ENCODE measurements at regions not wholly inside any gene's neighbourhood (a gene's known extent, or its start where the extent isn't known, plus 50 kb on each side); places are given as distances from the start of the nearest gene placed in this dataset.

GRCh38 chr11:116124922-116125714 is 620.9 kb upstream of the CADM1 start:
- no peaks in the 10 kb centered on the region for H3K4me1 ChIP-seq (ENCODE audit: control insufficient read depth, insufficient read depth, low read length)
- no peak for TF ChIP-seq CTCF (IDR thresholded peaks at IDR 0.05)
- Mint-ChIP-seq H3K9me3 (peaks cover 0 to 2% of the 10 kb centered on the region in 2 donors), H3K36me3 (no peaks in the 10 kb centered on the region), H3K27ac (no peak overlapping the region), H3K27me3 (ENCODE audit: low read depth in 2 of 2) (peaks cover 0 to 10% of the 10 kb centered on the region in 2 donors), H3K4me1 (no peaks in the 10 kb centered on the region), H3K4me3 (no peak overlapping the region)
- no peaks in the 10 kb centered on the region for H3K27me3 ChIP-seq (ENCODE audit: control insufficient read depth, insufficient read depth, low read length)
- 89% methylated on average over 9 of the region's 9 CpGs for WGBS (ENCODE audit: insufficient coverage)
- no peak overlapping the region for H3K27ac ChIP-seq (ENCODE audit: low read length)
- intact Hi-C loops (cut with micrococcal nuclease): no loop called here
- ATAC-seq (no peak), DNase-seq (no peak)
- H3K9me3 ChIP-seq (ENCODE audit: control insufficient read depth, insufficient read depth, low read length): no peaks in the 10 kb centered on the region
- H3K36me3 ChIP-seq (ENCODE audit: control insufficient read depth, insufficient read depth, low read length): no peaks in the 10 kb centered on the region
- no peak overlapping the region for H3K4me3 ChIP-seq (ENCODE audit: low read length)

- Mint-ChIP-seq H3K4me3 (no peak overlapping the region), H3K9me3 (peaks cover 0 to 4% of the 10 kb centered on the region in 2 donors), H3K36me3 (no peaks in the 10 kb centered on the region), H3K27ac (no peak overlapping the region), H3K4me1 (no peaks in the 10 kb centered on the region), H3K27me3 (ENCODE audit: low read depth in 2 of 2) (peaks cover 0 to 13% of the 10 kb centered on the region in 2 donors)
- DNase-seq (no peak), ATAC-seq (no peak)
- no peaks in the 10 kb centered on the region for H3K4me1 ChIP-seq (ENCODE audit: control insufficient read depth, insufficient read depth, low read length)
- 89% methylated on average over 4 of the region's 5 CpGs for WGBS (ENCODE audit: insufficient coverage)
- no peak for TF ChIP-seq CTCF (IDR thresholded peaks at IDR 0.05)
- H3K27me3 ChIP-seq (ENCODE audit: control insufficient read depth, insufficient read depth, low read length): no peaks in the 10 kb centered on the region
- H3K9me3 ChIP-seq (ENCODE audit: control insufficient read depth, insufficient read depth, low read length): no peaks in the 10 kb centered on the region
- no peaks in the 10 kb centered on the region for H3K36me3 ChIP-seq (ENCODE audit: control insufficient read depth, insufficient read depth, low read length)
- H3K4me3 ChIP-seq (ENCODE audit: low read length): no peak overlapping the region
- intact Hi-C loops (cut with micrococcal nuclease): no loop called here
- H3K27ac ChIP-seq (ENCODE audit: low read length): no peak overlapping the region
Observed at GRCh38 chr11:116123739-116124138, 619.5 kb upstream of the CADM1 start.

- WGBS (ENCODE audit: insufficient coverage): 82% methylated on average over 8 of the region's 8 CpGs
- DNase-seq: no peak
- intact Hi-C loops (cut with micrococcal nuclease): no loop called here
- no peak overlapping the region for H3K4me3 ChIP-seq (ENCODE audit: low read length)
- no peak for TF ChIP-seq CTCF (IDR thresholded peaks at IDR 0.05)
- H3K36me3 Mint-ChIP-seq: no peaks in the 10 kb centered on the region
- no peaks in the 10 kb centered on the region for H3K4me1 ChIP-seq (ENCODE audit: control insufficient read depth, insufficient read depth, low read length)
- no peak overlapping the region for H3K27ac Mint-ChIP-seq
- no peak for ATAC-seq
- H3K27ac ChIP-seq (ENCODE audit: low read length): no peak overlapping the region
- H3K4me3 Mint-ChIP-seq: no peak overlapping the region
- no peaks in the 10 kb centered on the region for H3K9me3 ChIP-seq (ENCODE audit: control insufficient read depth, insufficient read depth, low read length)
- no peaks in the 10 kb centered on the region for H3K4me1 Mint-ChIP-seq
- peaks cover 0 to 12% of the 10 kb centered on the region in 2 donors for H3K27me3 Mint-ChIP-seq (ENCODE audit: low read depth in 2 of 2)
- peaks cover 0 to 4% of the 10 kb centered on the region in 2 donors for H3K9me3 Mint-ChIP-seq
- no peaks in the 10 kb centered on the region for H3K27me3 ChIP-seq (ENCODE audit: control insufficient read depth, insufficient read depth, low read length)
- no peaks in the 10 kb centered on the region for H3K36me3 ChIP-seq (ENCODE audit: control insufficient read depth, insufficient read depth, low read length)
Observed at GRCh38 chr11:116122697-116123472, 618.7 kb upstream of the CADM1 start.
